ENCODE measurements at regions not wholly inside any gene's neighbourhood (a gene's known extent, or its start where the extent isn't known, plus 50 kb on each side); places are given as distances from the start of the nearest gene placed in this dataset.
"Not testable (repeated sequence)": the region's sequence is repeated elsewhere in the genome, so short reads cannot be mapped to it uniquely, and the experiment has no call there.

GRCh38 chr3:178967177-178967532 lies 104.5 kb downstream of the ZMAT3 start:
- DNase-seq (ENCODE audit: low read depth in 3 of 3): no peak

GRCh38 chr3:178966299-178967176 lies 105.1 kb downstream of the ZMAT3 start:
- no peak for DNase-seq (ENCODE audit: low read depth in 3 of 3)

DNA sequence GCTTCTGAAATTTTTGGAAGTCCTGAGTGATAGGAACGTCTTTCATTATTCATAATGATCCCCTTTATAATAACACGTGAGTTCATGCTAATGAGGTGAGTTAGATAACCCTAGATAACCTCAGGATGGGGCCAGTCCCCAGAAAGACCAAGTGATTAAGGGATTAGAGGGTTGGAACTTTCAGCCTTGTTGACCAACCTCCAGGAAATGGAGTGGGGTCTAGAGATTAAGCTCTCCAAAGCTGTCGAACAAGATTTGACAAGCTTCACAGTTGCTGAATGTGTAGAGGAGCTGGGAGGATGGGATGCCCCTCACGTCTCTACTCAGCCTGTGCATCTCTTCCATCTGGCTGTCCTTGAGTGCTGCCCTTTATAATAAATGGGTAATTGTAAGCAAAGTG lies 107.1 kb downstream of the ZMAT3 start:
- no peak for DNase-seq (ENCODE audit: low read depth in 3 of 3)

DNA sequence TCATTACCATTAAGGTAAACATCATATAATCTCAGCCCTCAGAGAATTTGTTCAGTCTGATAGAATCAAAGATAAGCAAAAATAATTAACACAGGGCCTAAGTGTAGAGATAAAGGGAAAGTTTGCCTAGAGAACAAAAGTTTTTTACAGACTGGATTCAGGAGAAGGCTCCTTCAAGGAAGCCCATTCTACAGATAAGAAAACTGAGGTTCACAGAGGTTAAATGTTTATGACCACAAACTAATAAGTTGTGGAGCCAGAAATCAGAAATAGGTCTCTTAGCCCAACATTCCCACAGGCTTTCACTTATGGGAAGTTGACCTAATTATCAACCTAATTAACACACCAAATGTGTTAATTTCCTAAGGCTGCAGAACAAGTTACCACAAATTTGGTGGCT lies 110.7 kb downstream of the ZMAT3 start:
- no peak for DNase-seq (ENCODE audit: low read depth in 3 of 3)

DNA sequence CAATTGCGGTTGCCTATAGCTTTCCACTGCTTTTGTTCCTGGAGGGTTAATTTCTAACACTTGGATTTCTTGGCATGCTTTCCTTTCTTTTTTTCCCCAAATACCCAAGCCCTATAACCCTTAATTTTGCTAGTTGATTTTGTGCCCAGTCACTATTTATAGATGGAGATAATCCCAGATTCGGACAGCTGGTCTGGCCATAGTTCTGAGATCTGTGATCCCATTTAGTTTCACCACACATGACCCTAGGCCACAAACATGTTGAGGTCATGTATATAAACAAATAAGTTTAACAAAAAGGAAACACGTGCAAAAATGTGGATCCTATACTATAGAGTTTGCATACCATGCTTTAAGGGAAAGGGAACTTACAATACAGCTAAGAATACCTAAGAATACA lies 111.4 kb downstream of the ZMAT3 start:
- DNase-seq (ENCODE audit: low read depth in 3 of 3): no peak

- peak in 2 of 3 donors; percentile 2 to 19 for DNase-seq (ENCODE audit: low read depth in 3 of 3)
These were observed 120.9 kb downstream of the ZMAT3 start for GRCh38 chr3:178950676-178951075.

- DNase-seq (ENCODE audit: low read depth in 3 of 3): no peak
These were observed 121.7 kb downstream of the ZMAT3 start for GRCh38 chr3:178949896-178950295.

DNA sequence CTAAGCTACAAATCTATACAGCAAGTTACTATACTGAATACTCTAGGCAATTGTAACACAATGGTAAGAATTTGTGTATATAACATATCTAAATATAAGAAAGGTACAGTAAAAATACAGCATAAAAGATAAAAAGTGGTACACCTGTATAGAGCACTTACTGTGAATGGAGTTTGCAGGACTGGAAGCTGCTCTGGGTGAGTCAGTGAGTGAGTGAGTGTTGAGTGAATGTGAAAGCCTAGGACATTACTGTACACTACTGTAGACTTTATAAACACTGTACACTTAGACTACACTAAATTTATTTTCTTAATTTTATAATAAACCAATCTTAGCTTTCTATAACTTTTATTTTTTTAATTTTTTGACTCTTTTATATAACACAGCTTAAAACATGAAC lies 123.1 kb downstream of the ZMAT3 start:
- no peak for DNase-seq (ENCODE audit: low read depth in 3 of 3)

DNA sequence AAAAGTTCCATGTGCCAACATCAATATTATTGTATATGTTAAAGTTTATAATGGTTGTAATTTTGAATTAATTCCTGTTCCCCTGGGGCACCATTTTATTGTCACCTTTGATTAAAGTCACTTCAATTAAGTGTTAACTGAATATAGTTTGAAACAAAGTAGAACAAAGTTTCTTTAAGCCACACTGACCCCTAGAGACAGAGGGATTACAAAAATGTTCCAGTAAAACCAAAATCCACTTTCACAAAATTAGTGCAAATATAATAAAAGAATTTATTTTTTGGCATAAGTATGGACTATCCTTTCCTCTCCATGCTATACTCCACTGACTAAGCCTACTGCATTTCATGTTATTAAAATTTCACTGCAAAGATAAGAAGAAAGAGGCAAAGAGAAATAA lies 123.9 kb downstream of the ZMAT3 start:
- DNase-seq (ENCODE audit: low read depth in 3 of 3): no peak

GRCh38 chr3:178942261-178942660 lies 129.3 kb downstream of the ZMAT3 start:
- not testable (repeated sequence) for DNase-seq (ENCODE audit: low read depth in 3 of 3)

DNA sequence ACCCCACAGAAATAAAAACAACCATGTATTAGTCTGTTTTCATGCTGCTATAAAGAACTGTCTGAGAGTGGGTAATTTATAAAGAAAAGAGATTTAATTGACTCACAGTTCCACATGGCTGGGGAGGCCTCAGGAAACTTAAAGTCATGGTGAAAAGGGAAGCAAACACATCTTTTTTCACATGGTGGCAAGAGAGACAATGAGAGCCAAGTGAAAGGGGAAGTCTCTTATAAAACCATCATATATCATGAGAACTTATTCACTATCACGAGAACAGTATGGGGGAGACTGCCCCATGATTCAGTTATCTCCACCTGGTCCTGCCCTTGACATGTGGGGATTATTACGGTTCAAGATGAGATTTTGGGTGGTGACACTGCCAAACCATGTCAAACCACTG lies 141.5 kb downstream of the ZMAT3 start:
- no peak for DNase-seq (ENCODE audit: low read depth in 3 of 3)

- no peak for DNase-seq (ENCODE audit: low read depth in 3 of 3)
These were observed 155.4 kb downstream of the ZMAT3 start for GRCh38 chr3:178916223-178916622.

- DNase-seq (ENCODE audit: low read depth in 3 of 3): no peak
These were observed 156.2 kb downstream of the ZMAT3 start for GRCh38 chr3:178915365-178915764.

DNA sequence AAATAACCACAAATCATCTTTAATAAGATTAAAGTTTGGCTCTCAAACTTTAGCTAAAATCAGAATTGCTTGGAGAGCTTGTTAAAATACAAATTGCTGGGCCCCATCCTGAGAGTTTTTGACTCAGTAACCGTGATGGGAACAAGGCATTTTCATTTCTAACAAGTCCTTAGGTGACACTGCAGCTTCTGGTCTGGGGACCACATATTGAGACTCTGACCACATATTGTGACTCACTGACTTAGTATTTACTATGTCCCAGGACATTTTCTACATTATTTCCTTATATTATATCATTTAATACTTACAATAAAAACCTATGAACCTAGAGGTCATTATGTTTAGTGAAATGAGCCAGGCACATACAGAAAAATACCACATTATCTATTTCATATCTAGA lies 164.5 kb downstream of the ZMAT3 start:
- DNase-seq (ENCODE audit: low read depth in 3 of 3): no peak

DNA sequence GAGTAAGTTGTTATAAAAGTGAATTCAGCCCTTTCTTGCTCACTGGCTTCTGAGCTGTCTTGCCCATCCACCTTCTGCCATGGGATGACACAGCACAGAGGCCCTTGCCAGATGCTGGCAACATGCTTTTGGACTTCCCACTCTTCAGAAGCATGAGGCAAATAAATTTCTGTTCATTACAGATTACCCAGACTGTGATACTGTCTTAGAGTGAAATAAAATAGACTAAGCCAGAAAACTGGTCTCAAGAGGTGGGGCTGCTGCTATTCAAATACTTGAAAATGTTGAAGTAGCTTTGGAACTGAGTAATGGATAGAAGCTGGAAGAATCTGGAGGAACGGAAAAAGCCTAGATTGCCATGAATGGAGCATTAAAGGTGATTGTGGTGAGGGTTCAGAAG lies 170.4 kb downstream of the ZMAT3 start:
- DNase-seq (ENCODE audit: low read depth in 3 of 3): no peak

GRCh38 chr3:178900029-178900646 lies 171.5 kb downstream of the ZMAT3 start:
- no peak for DNase-seq (ENCODE audit: low read depth in 3 of 3)

GRCh38 chr3:178895178-178895789 lies 176.3 kb downstream of the ZMAT3 start:
- DNase-seq (ENCODE audit: low read depth in 3 of 3): no peak
